GM21447 (cell line): ENCODE measurements at regions not wholly inside any gene's neighbourhood (a gene's known extent, or its start where the extent isn't known, plus 50 kb on each side); places are given as distances from the start of the nearest gene placed in this dataset.

ENCODE experiments used
- ATAC-seq: cut with Tn5 transposase; IDR thresholded peaks from one replicate; pipeline ENCODE4 v1.9.1; 2021; ENCODE audit not compliant: unreplicated experiment

GRCh38 chr5:163619951-163620350, 114.5 kb downstream of the MAT2B start:
- ATAC-seq, result no peak

- ATAC-seq, result no peak
These were observed 117.4 kb downstream of the MAT2B start for GRCh38 chr5:163622799-163623198.

GRCh38 chr5:163623524-163623923, 118.1 kb downstream of the MAT2B start:
- ATAC-seq, result no peak

- no peak for ATAC-seq
These were observed 118.6 kb downstream of the MAT2B start for GRCh38 chr5:163623986-163624385.

GRCh38 chr5:163624431-163624830, 119.0 kb downstream of the MAT2B start:
- no peak for ATAC-seq

- no peak for ATAC-seq
These were observed 121.5 kb downstream of the MAT2B start for GRCh38 chr5:163626904-163627434.

- no peak for ATAC-seq
These were observed 126.4 kb downstream of the MAT2B start for GRCh38 chr5:163631856-163632255.

- ATAC-seq, result no peak
These were observed 128.6 kb downstream of the MAT2B start for GRCh38 chr5:163633926-163634460.

GRCh38 chr5:163635631-163636030, 130.2 kb downstream of the MAT2B start:
- no peak for ATAC-seq

- no peak for ATAC-seq
These were observed 137.5 kb downstream of the MAT2B start for GRCh38 chr5:163642904-163643303.

GRCh38 chr5:163645421-163646416, 140.3 kb downstream of the MAT2B start:
- no peak for ATAC-seq

- ATAC-seq, result no peak
These were observed 144.1 kb downstream of the MAT2B start for GRCh38 chr5:163649514-163649913.

GRCh38 chr5:163653526-163653925, 148.1 kb downstream of the MAT2B start:
- no peak for ATAC-seq

GRCh38 chr5:163658702-163659567, 153.5 kb downstream of the MAT2B start:
- ATAC-seq, result no peak

GRCh38 chr5:163659568-163659902, 154.1 kb downstream of the MAT2B start:
- ATAC-seq, result no peak

- no peak for ATAC-seq
These were observed 155.1 kb downstream of the MAT2B start for GRCh38 chr5:163660486-163660885.

- ATAC-seq, result no peak
These were observed 155.9 kb downstream of the MAT2B start for GRCh38 chr5:163661360-163661759.

GRCh38 chr5:163670036-163670435, 164.6 kb downstream of the MAT2B start:
- ATAC-seq, result no peak

- no peak for ATAC-seq
These were observed 171.7 kb downstream of the MAT2B start for GRCh38 chr5:163677092-163677491.

- no peak for ATAC-seq
These were observed 176.8 kb downstream of the MAT2B start for GRCh38 chr5:163682234-163682633.

GRCh38 chr5:163687414-163687813, 182.0 kb downstream of the MAT2B start:
- no peak for ATAC-seq
